ENCODE measurements at regions not wholly inside any gene's neighbourhood (a gene's known extent, or its start where the extent isn't known, plus 50 kb on each side); places are given as distances from the start of the nearest gene placed in this dataset.

DNA sequence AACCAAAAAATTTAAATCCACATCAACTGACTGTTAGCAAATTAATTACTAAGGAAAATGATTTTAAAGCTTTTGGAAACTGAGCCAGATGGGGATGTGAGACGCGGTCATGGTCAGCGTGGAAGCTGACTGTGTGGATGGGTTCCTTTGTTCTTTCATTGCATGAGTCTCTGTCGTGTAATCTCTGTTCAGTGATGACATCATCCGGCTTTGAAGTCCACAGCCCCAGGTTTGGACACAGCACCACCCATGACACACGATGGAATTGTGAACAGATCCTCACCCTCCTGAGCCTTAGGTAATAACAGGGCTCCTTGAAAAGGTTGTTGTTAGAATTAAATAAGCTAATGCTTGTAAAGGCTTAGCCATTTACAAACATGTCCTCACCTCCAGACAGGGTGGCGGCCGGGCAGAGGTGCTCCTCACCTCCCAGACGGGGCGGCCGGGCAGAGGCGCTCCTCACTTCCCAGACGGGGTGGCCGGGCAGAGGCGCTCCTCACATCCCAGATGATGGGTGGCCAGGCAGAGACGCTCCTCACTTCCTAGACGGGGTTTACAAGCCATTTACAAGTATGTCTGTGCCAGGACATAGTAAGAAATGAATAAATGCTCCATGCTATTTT is 677.3 kb downstream of the TBC1D22A start:
- TF ChIP-seq, protein P1, sequence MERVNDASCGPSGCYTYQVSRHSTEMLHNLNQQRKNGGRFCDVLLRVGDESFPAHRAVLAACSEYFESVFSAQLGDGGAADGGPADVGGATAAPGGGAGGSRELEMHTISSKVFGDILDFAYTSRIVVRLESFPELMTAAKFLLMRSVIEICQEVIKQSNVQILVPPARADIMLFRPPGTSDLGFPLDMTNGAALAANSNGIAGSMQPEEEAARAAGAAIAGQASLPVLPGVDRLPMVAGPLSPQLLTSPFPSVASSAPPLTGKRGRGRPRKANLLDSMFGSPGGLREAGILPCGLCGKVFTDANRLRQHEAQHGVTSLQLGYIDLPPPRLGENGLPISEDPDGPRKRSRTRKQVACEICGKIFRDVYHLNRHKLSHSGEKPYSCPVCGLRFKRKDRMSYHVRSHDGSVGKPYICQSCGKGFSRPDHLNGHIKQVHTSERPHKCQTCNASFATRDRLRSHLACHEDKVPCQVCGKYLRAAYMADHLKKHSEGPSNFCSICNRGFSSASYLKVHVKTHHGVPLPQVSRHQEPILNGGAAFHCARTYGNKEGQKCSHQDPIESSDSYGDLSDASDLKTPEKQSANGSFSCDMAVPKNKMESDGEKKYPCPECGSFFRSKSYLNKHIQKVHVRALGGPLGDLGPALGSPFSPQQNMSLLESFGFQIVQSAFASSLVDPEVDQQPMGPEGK (CRISPR knock-in tag; IDR thresholded peaks at IDR 0.05; ENCODE audit: borderline replicate concordance), result no peak
- no peak for TF ChIP-seq ZFP30 (CRISPR knock-in tag; IDR thresholded peaks at IDR 0.05)
- no peak for TF ChIP-seq SNAI2 (CRISPR knock-in tag; IDR thresholded peaks at IDR 0.05)
- TF ChIP-seq, protein P2, sequence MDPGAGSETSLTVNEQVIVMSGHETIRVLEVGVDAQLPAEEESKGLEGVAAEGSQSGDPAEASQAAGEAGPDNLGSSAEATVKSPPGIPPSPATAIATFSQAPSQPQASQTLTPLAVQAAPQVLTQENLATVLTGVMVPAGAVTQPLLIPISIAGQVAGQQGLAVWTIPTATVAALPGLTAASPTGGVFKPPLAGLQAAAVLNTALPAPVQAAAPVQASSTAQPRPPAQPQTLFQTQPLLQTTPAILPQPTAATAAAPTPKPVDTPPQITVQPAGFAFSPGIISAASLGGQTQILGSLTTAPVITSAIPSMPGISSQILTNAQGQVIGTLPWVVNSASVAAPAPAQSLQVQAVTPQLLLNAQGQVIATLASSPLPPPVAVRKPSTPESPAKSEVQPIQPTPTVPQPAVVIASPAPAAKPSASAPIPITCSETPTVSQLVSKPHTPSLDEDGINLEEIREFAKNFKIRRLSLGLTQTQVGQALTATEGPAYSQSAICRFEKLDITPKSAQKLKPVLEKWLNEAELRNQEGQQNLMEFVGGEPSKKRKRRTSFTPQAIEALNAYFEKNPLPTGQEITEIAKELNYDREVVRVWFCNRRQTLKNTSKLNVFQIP (CRISPR knock-in tag; IDR thresholded peaks at IDR 0.05; ENCODE audit: borderline replicate concordance, low read depth), result no peak
- no peak for TF ChIP-seq ZNF70 (CRISPR knock-in tag; IDR thresholded peaks at IDR 0.05)
- TF ChIP-seq ZFP3 (CRISPR knock-in tag; IDR thresholded peaks at IDR 0.05), result no peak
- TF ChIP-seq, protein P3, sequence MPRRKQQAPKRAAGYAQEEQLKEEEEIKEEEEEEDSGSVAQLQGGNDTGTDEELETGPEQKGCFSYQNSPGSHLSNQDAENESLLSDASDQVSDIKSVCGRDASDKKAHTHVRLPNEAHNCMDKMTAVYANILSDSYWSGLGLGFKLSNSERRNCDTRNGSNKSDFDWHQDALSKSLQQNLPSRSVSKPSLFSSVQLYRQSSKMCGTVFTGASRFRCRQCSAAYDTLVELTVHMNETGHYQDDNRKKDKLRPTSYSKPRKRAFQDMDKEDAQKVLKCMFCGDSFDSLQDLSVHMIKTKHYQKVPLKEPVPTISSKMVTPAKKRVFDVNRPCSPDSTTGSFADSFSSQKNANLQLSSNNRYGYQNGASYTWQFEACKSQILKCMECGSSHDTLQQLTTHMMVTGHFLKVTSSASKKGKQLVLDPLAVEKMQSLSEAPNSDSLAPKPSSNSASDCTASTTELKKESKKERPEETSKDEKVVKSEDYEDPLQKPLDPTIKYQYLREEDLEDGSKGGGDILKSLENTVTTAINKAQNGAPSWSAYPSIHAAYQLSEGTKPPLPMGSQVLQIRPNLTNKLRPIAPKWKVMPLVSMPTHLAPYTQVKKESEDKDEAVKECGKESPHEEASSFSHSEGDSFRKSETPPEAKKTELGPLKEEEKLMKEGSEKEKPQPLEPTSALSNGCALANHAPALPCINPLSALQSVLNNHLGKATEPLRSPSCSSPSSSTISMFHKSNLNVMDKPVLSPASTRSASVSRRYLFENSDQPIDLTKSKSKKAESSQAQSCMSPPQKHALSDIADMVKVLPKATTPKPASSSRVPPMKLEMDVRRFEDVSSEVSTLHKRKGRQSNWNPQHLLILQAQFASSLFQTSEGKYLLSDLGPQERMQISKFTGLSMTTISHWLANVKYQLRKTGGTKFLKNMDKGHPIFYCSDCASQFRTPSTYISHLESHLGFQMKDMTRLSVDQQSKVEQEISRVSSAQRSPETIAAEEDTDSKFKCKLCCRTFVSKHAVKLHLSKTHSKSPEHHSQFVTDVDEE (CRISPR knock-in tag; IDR thresholded peaks at IDR 0.05), result no peak
- TF ChIP-seq OSR1 (CRISPR knock-in tag; IDR thresholded peaks at IDR 0.05), result no peak
- TF ChIP-seq BACH2 (CRISPR knock-in tag; IDR thresholded peaks at IDR 0.05; ENCODE audit: borderline replicate concordance), result no peak
- TF ChIP-seq ESRRG (CRISPR knock-in tag; IDR thresholded peaks at IDR 0.05), result no peak
- TF ChIP-seq, protein P4, sequence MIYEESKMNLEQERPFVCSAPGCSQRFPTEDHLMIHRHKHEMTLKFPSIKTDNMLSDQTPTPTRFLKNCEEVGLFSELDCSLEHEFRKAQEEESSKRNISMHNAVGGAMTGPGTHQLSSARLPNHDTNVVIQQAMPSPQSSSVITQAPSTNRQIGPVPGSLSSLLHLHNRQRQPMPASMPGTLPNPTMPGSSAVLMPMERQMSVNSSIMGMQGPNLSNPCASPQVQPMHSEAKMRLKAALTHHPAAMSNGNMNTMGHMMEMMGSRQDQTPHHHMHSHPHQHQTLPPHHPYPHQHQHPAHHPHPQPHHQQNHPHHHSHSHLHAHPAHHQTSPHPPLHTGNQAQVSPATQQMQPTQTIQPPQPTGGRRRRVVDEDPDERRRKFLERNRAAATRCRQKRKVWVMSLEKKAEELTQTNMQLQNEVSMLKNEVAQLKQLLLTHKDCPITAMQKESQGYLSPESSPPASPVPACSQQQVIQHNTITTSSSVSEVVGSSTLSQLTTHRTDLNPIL (CRISPR knock-in tag; IDR thresholded peaks at IDR 0.05; ENCODE audit: low read depth), result no peak
- no peak for TF ChIP-seq ZC3H10 (CRISPR knock-in tag; IDR thresholded peaks at IDR 0.05)
- TF ChIP-seq PPARA (CRISPR knock-in tag; IDR thresholded peaks at IDR 0.05; ENCODE audit: borderline replicate concordance), result no peak

Data from SK-N-SH treated with all-trans-retinoic acid at 6 μM for 48 hours (cell line).